Ovary (tissue), 7 donors: ENCODE measurements at regions not wholly inside any gene's neighbourhood (a gene's known extent, or its start where the extent isn't known, plus 50 kb on each side); places are given as distances from the start of the nearest gene placed in this dataset.

Experiments used
- DNase-seq, 5 donors: peaks; one replicate each; pipeline ENCODE4 v3.0.0-alpha.2; 2019 to 2020
- H3K27ac ChIP-seq, 2 donors: fragments of 200-600 bp; one replicate each; pipeline versions ENCODE4 v1.5.1 to v1.8.0; 2019 to 2022
- H3K27me3 ChIP-seq: fragments of 200-600 bp; one replicate; pipeline ENCODE4 v1.8.0; 2022
- H3K36me3 ChIP-seq: fragments of 200-600 bp; sonication (generic); one replicate; pipeline ENCODE4 v1.5.1; 2019
- H3K4me1 ChIP-seq: one replicate; pipeline ENCODE4 v1.8.1; 2013; ENCODE audit warnings: mild to moderate bottlenecking, moderate library complexity; ENCODE audit not compliant: insufficient read depth
- H3K4me3 ChIP-seq: fragments of 200-600 bp; sonication (generic); one replicate; pipeline ENCODE4 v1.5.1; 2017
- H3K9me3 ChIP-seq, 2 donors: fragments of 200-600 bp in 1 of 2; sonication (generic) in 1 of 2; one replicate each; pipeline versions ENCODE4 v1.5.1 to v1.8.1; 2013 to 2019; ENCODE audit warnings: mild to moderate bottlenecking in 1 of 2, moderate library complexity in 1 of 2
- CTCF ChIP-seq, 3 donors: fragments of 450-650 bp in 2 of 3; fragments of 200-600 bp in 1 of 3; IDR thresholded peaks; one replicate each; pipeline versions ENCODE4 v1.5.1 to v1.8.0; 2016 to 2022; ENCODE audit warnings: antibody characterized with exemption in 3 of 3, mild to moderate bottlenecking in 1 of 3
- EP300 ChIP-seq: sonication (generic); formaldehyde crosslinking; IDR thresholded peaks from one replicate; pipeline ENCODE4 v1.6.1; 2017; ENCODE audit warnings: antibody characterized with exemption
- POLR2A ChIP-seq: fragments of 450-650 bp; IDR thresholded peaks from one replicate; pipeline ENCODE4 v1.6.1; 2017; ENCODE audit warnings: antibody characterized with exemption, mild to moderate bottlenecking, moderate library complexity
- WGBS, 3 donors: extraction: QIAGEN DNeasy Blood & Tissue Kit in 1 of 3; methylation state at CpG; one replicate each; pipeline versions ENCODE4 v1.1.5 to v1.1.7; 2013 to 2017; 5-methylcytosine and 5-hydroxymethylcytosine counted together
- intact Hi-C, 4 donors: fragments of 100-400 bp; cut with DNase I; formaldehyde crosslinking; loops; one replicate each; pipeline versions ENCODE4 v1.11.0 to v1.15.1; 2022 to 2023
- donor health status: DM: no; HTN: no; CAD: no; lungs with moderate emphysema.
- donor health status: DM: no; HTN: no; CAD: no.
- donor health status: Bipolar disorder and iron deficiency.
- donor health status: DM: no; HTN: no; CAD: no.
- donor health status: DM: yes; HTN: yes; CAD: no.

- no peak for TF ChIP-seq EP300
- TF ChIP-seq CTCF (IDR thresholded peaks at IDR 0.05) = no peak
- TF ChIP-seq POLR2A = no peak
- Histone ChIP-seq H3K27ac (no peak overlapping the region), H3K4me1 (peaks cover 4% of the 10 kb centered on the region), H3K36me3 (no peaks in the 10 kb centered on the region), H3K27me3 (no peaks in the 10 kb centered on the region), H3K4me3 (no peak overlapping the region), H3K9me3 (no peaks in the 10 kb centered on the region)
- intact Hi-C loops = no loop called here
- DNase-seq = no peak
- 44 to 48% (median 46%) methylated on average over 5 of the region's 5 CpGs for WGBS, 3 donors
Observed at GRCh38 chr3:10703875-10704274, 112.2 kb upstream of the SLC6A11 start.

GRCh38 chr3:10706156-10706739, 109.8 kb upstream of the SLC6A11 start:
- Histone ChIP-seq H3K9me3 (no peaks in the 10 kb centered on the region), H3K27me3 (no peaks in the 10 kb centered on the region)
- intact Hi-C loops = no loop called here

GRCh38 chr3:10706740-10707399, 109.2 kb upstream of the SLC6A11 start:
- H3K4me1 ChIP-seq = peaks cover 4% of the 10 kb centered on the region
- H3K27me3 ChIP-seq = no peaks in the 10 kb centered on the region
- H3K9me3 ChIP-seq = no peaks in the 10 kb centered on the region
- intact Hi-C loops = no loop called here
- 32 to 36% (median 35%) methylated on average over 11 of the region's 11 CpGs for WGBS, 3 donors
- TF ChIP-seq POLR2A = no peak
- no peak for TF ChIP-seq EP300
- no peak for TF ChIP-seq CTCF (IDR thresholded peaks at IDR 0.05)
- no peak overlapping the region for H3K27ac ChIP-seq
- no peaks in the 10 kb centered on the region for H3K36me3 ChIP-seq
- peak overlapping the region; percentile 35 for H3K4me3 ChIP-seq
- no peak for DNase-seq

More at GRCh38 chr3:10706156-10706739, 109.8 kb upstream of the SLC6A11 start:
- DNase-seq = no peak
- Histone ChIP-seq H3K4me3 (no peak overlapping the region), H3K27ac (no peak overlapping the region), H3K36me3 (no peaks in the 10 kb centered on the region), H3K4me1 (peaks cover 4% of the 10 kb centered on the region)
- TF ChIP-seq EP300 (no peak), CTCF (IDR thresholded peaks at IDR 0.05) (no peak), POLR2A (no peak)
- 35 to 37% (median 37%) methylated on average over 5 of the region's 5 CpGs for WGBS, 3 donors

- no peak overlapping the region for H3K27ac ChIP-seq
- no peaks in the 10 kb centered on the region for H3K9me3 ChIP-seq
- 0 to 1% (median 0%) methylated on average over 21 to 92 of the region's 93 CpGs for WGBS, 3 donors
- H3K36me3 ChIP-seq = no peaks in the 10 kb centered on the region
- no peak for DNase-seq
- H3K4me3 ChIP-seq = peak overlapping the region; percentile 35
- intact Hi-C loops = no loop called here
- H3K4me1 ChIP-seq = peaks cover 4% of the 10 kb centered on the region
- H3K27me3 ChIP-seq = no peaks in the 10 kb centered on the region
- TF ChIP-seq EP300 (no peak), POLR2A (no peak), CTCF (IDR thresholded peaks at IDR 0.05) (no peak)
Observed at GRCh38 chr3:10707400-10708215, 108.4 kb upstream of the SLC6A11 start.
